H1 (cell line): ENCODE measurements at regions not wholly inside any gene's neighbourhood (a gene's known extent, or its start where the extent isn't known, plus 50 kb on each side); places are given as distances from the start of the nearest gene placed in this dataset.

Source experiments
- CHD2 ChIP-seq: IDR thresholded peaks from 2 replicates; pipeline ENCODE4 v1.6.1; 2012; ENCODE audit warnings: low read length, improper control_type of control experiment
- CHD7 ChIP-seq: fragments of 300-600 bp; sonication (generic); IDR thresholded peaks from 2 replicates; pipeline ENCODE4 v1.7.1; 2012; ENCODE audit warnings: low read length, moderate library complexity, mild to moderate bottlenecking, inconsistent platforms; ENCODE audit not compliant: insufficient replicate concordance
- CREB1 ChIP-seq: IDR thresholded peaks from 2 replicates; pipeline ENCODE4 v1.6.1; 2012; ENCODE audit warnings: inconsistent platforms
- CTBP2 ChIP-seq: IDR thresholded peaks from 2 replicates; pipeline ENCODE4 v1.7.0; 2011; ENCODE audit warnings: borderline replicate concordance, mild to moderate bottlenecking, moderate library complexity, mixed read lengths, low read length; ENCODE audit not compliant: insufficient read depth, insufficient read length
- EP300 ChIP-seq, 2 experiments: IDR thresholded peaks; 1 replicate in 1 of 2; 2 replicates in 1 of 2; pipeline ENCODE4 v1.6.1; 2011 to 2012; ENCODE audit warnings: low read depth in 2 of 2, low read length in 2 of 2, mild to moderate bottlenecking in 2 of 2, borderline replicate concordance in 1 of 2, inconsistent platforms in 1 of 2, moderate library complexity in 1 of 2
- EZH2 ChIP-seq: fragments of 200-600 bp; sonication (generic); IDR thresholded peaks from 2 replicates; pipeline ENCODE4 v1.7.1; 2012; ENCODE audit warnings: low read depth, mild to moderate bottlenecking, moderate library complexity, low read length, inconsistent platforms; ENCODE audit not compliant: severe bottlenecking
- JUN ChIP-seq: IDR thresholded peaks from 2 replicates; pipeline ENCODE4 v1.6.1; 2011; ENCODE audit warnings: low read depth, mild to moderate bottlenecking, improper control_type of control experiment, low read length
- RAD21 ChIP-seq, 2 experiments: IDR thresholded peaks in 1 of 2; conservative IDR thresholded peaks in 1 of 2; 2 replicates each; pipeline ENCODE4 v1.6.1; 2011; ENCODE audit warnings: low read depth in 2 of 2, low read length in 2 of 2, improper control_type of control experiment in 1 of 2, inconsistent platforms in 1 of 2, mild to moderate bottlenecking in 1 of 2, moderate library complexity in 1 of 2
- RXRA ChIP-seq: IDR thresholded peaks from 2 replicates; pipeline ENCODE4 v1.6.1; 2011; ENCODE audit warnings: low read depth, mild to moderate bottlenecking, low read length, moderate library complexity; ENCODE audit not compliant: insufficient read depth
- SRF ChIP-seq: IDR thresholded peaks from 2 replicates; pipeline ENCODE4 v1.6.1; 2011; ENCODE audit warnings: mild to moderate bottlenecking, low read depth, low read length, moderate library complexity
- TAF1 ChIP-seq: IDR thresholded peaks from 2 replicates; pipeline ENCODE4 v1.6.1; 2011; ENCODE audit warnings: mild to moderate bottlenecking, low read depth, low read length

GRCh38 chr16:49140618-49141017, 141.0 kb downstream of the CBLN1 start (continued):
- TF ChIP-seq CHD7 (no peak), CREB1 (no peak), TAF1 (no peak), EP300 (IDR thresholded peaks at IDR 0.05; ENCODE audit: borderline replicate concordance in 1 of 2, low read depth in 2 of 2, low read length in 2 of 2) (no peak), SRF (no peak), CHD2 (no peak), CTBP2 (no peak), RXRA (no peak), EZH2 (no peak), JUN (no peak), RAD21 (IDR thresholded peaks at IDR 0.05 in 1 of 2, conservative IDR thresholded peaks at IDR 0.05 in 1 of 2; ENCODE audit: low read depth in 2 of 2, low read length in 2 of 2) (no peak)
